ENCODE measurements at regions not wholly inside any gene's neighbourhood (a gene's known extent, or its start where the extent isn't known, plus 50 kb on each side); places are given as distances from the start of the nearest gene placed in this dataset.

DNA sequence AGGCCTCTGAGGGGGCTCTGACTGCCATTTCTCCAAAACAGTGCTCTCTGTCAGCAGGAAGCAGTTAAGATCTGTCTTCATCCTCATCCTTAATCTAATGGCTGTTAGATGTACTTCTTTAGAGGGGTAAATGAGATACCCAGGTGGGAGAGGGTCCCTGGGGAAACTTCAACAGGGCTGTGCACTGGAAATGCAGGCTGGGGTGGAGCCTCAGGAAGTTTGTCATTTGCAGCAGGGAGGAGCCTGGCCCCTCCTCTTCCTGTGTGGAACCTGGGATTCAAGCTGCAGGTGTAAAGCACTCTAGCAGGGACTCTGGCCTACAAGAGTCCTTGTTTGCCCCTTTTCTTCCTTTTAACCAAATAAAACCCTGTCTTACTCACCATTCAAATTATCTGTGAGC is 1173.6 kb downstream of the OTOL1 start:
- TF ChIP-seq, protein P1, sequence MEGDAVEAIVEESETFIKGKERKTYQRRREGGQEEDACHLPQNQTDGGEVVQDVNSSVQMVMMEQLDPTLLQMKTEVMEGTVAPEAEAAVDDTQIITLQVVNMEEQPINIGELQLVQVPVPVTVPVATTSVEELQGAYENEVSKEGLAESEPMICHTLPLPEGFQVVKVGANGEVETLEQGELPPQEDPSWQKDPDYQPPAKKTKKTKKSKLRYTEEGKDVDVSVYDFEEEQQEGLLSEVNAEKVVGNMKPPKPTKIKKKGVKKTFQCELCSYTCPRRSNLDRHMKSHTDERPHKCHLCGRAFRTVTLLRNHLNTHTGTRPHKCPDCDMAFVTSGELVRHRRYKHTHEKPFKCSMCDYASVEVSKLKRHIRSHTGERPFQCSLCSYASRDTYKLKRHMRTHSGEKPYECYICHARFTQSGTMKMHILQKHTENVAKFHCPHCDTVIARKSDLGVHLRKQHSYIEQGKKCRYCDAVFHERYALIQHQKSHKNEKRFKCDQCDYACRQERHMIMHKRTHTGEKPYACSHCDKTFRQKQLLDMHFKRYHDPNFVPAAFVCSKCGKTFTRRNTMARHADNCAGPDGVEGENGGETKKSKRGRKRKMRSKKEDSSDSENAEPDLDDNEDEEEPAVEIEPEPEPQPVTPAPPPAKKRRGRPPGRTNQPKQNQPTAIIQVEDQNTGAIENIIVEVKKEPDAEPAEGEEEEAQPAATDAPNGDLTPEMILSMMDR (conservative IDR thresholded peaks at IDR 0.05): no peak
- Mint-ChIP-seq H3K27ac (no peak overlapping the region), H3K27me3 (ENCODE audit: low read depth) (no peaks in the 10 kb centered on the region; the same call in 1 of the 2 replicates), H3K36me3 (ENCODE audit: insufficient read depth in 1 of 3, low read depth in 3 of 3) (peaks cover 5 to 7% (median 5%) of the 10 kb centered on the region in 3 experiments; a peak in 6 of 7 replicates), H3K4me1 (peaks cover 21 to 25% of the 10 kb centered on the region in 2 experiments), H3K4me3 (no peak overlapping the region), H3K9me3 (peaks cover 0 to 4% of the 10 kb centered on the region in 2 experiments; a peak in 2 of 5 replicates)
- Histone ChIP-seq H2BK5ac (ENCODE audit: insufficient read length, low read length) (no peak overlapping the region), H2AFZ (ENCODE audit: low read length) (no peak overlapping the region), H3K23ac (ENCODE audit: insufficient read length, low read depth, low read length) (no peak overlapping the region), H3K9ac (ENCODE audit: extremely low read depth, insufficient read length, low read length) (no peak overlapping the region), H3T11ph (ENCODE audit: low read length) (no peak overlapping the region), H2BK12ac (ENCODE audit: insufficient read length, low read depth, low read length) (no peak overlapping the region), H2BK15ac (ENCODE audit: low read depth, low read length) (no peak overlapping the region), H2BK120ac (ENCODE audit: low read depth, low read length, poor library complexity, severe bottlenecking) (no peak overlapping the region), H3K79me1 (ENCODE audit: insufficient read depth, low read depth, low read length, poor library complexity, severe bottlenecking) (no peaks in the 10 kb centered on the region), H3K27ac (ENCODE audit: insufficient read length, low read depth, low read length) (no peak overlapping the region), H3K56ac (ENCODE audit: insufficient read length, low read depth, low read length) (no peak overlapping the region), H3K9me3 (ENCODE audit: control insufficient read depth, low read depth, low read length) (no peaks in the 10 kb centered on the region), H4K20me1 (ENCODE audit: control insufficient read depth, insufficient read depth, insufficient read length) (no peaks in the 10 kb centered on the region), H3K4ac (ENCODE audit: low read depth, low read length) (no peak overlapping the region), H3K4me1 (ENCODE audit: insufficient read depth, low read length) (no peaks in the 10 kb centered on the region; the same call in 1 of the 2 replicates), H2AK5ac (ENCODE audit: insufficient read length, low read length) (no peak overlapping the region), H4K5ac (ENCODE audit: insufficient read length, low read depth, low read length) (no peak overlapping the region), H3K14ac (ENCODE audit: insufficient read depth, low read length) (no peak overlapping the region), H3K18ac (ENCODE audit: insufficient read length, low read depth, low read length) (no peak overlapping the region), H2BK20ac (ENCODE audit: low read depth, low read length, poor library complexity, severe bottlenecking) (no peak overlapping the region), H3K4me2 (ENCODE audit: insufficient read depth, insufficient read length, low read length) (no peak overlapping the region), H3K23me2 (ENCODE audit: insufficient read length, low read depth, low read length, poor library complexity, severe bottlenecking) (no peaks in the 10 kb centered on the region), H4K91ac (ENCODE audit: insufficient read length, low read depth, low read length) (no peak overlapping the region), H3K79me2 (ENCODE audit: insufficient read depth, low read length) (no peaks in the 10 kb centered on the region), H4K8ac (replicated peaks; ENCODE audit: insufficient read length, low read depth, low read length) (no peak overlapping the region), H3K27me3 (ENCODE audit: insufficient read depth, low read length) (no peaks in the 10 kb centered on the region)
- DNase-seq: no peak

Data from H9 (cell line).